ENCODE measurements at regions not wholly inside any gene's neighbourhood (a gene's known extent, or its start where the extent isn't known, plus 50 kb on each side); places are given as distances from the start of the nearest gene placed in this dataset.

- DNase-seq (ENCODE audit: low read depth), result no peak
These were observed 614.1 kb upstream of the CDH9 start for GRCh38 chr5:27652505-27652904.

GRCh38 chr5:27639005-27639612, 600.7 kb upstream of the CDH9 start:
- no peak for DNase-seq (ENCODE audit: low read depth)

- DNase-seq (ENCODE audit: low read depth), result no peak
These were observed 581.6 kb upstream of the CDH9 start for GRCh38 chr5:27619982-27620381.

- DNase-seq (ENCODE audit: low read depth), result no peak
These were observed 573.8 kb upstream of the CDH9 start for GRCh38 chr5:27612161-27612560.

GRCh38 chr5:27608992-27609391, 570.6 kb upstream of the CDH9 start:
- DNase-seq (ENCODE audit: low read depth), result no peak

GRCh38 chr5:27598576-27598975, 560.2 kb upstream of the CDH9 start:
- no peak for DNase-seq (ENCODE audit: low read depth)

- DNase-seq (ENCODE audit: low read depth), result no peak
These were observed 555.8 kb upstream of the CDH9 start for GRCh38 chr5:27594141-27594540.

- DNase-seq (ENCODE audit: low read depth), result no peak
These were observed 553.8 kb upstream of the CDH9 start for GRCh38 chr5:27592231-27592630.

- DNase-seq (ENCODE audit: low read depth), result no peak
These were observed 552.1 kb upstream of the CDH9 start for GRCh38 chr5:27590503-27590902.

GRCh38 chr5:27578279-27578678, 539.9 kb upstream of the CDH9 start:
- DNase-seq (ENCODE audit: low read depth), result no peak

GRCh38 chr5:27571681-27572080, 533.3 kb upstream of the CDH9 start:
- no peak for DNase-seq (ENCODE audit: low read depth)

GRCh38 chr5:27568811-27569210, 530.4 kb upstream of the CDH9 start:
- DNase-seq (ENCODE audit: low read depth), result no peak

GRCh38 chr5:27561408-27561807, 523.0 kb upstream of the CDH9 start:
- no peak for DNase-seq (ENCODE audit: low read depth)

- no peak for DNase-seq (ENCODE audit: low read depth)
These were observed 510.1 kb upstream of the CDH9 start for GRCh38 chr5:27548484-27548883.

GRCh38 chr5:27535031-27535557, 496.7 kb upstream of the CDH9 start:
- no peak for DNase-seq (ENCODE audit: low read depth)

GRCh38 chr5:27532305-27532704, 493.9 kb upstream of the CDH9 start:
- DNase-seq (ENCODE audit: low read depth), result no peak

GRCh38 chr5:27524515-27524914, 486.1 kb upstream of the CDH9 start:
- no peak for DNase-seq (ENCODE audit: low read depth)

GRCh38 chr5:27523629-27524028, 485.2 kb upstream of the CDH9 start:
- no peak for DNase-seq (ENCODE audit: low read depth)

- no peak for DNase-seq (ENCODE audit: low read depth)
These were observed 478.1 kb upstream of the CDH9 start for GRCh38 chr5:27516437-27516836.

- DNase-seq (ENCODE audit: low read depth), result no peak
These were observed 472.7 kb upstream of the CDH9 start for GRCh38 chr5:27511061-27511460.

GRCh38 chr5:27503813-27504212, 465.4 kb upstream of the CDH9 start:
- no peak for DNase-seq (ENCODE audit: low read depth)

- DNase-seq (ENCODE audit: low read depth), result no peak
These were observed 463.9 kb upstream of the CDH9 start for GRCh38 chr5:27502236-27502635.

GRCh38 chr5:27497491-27497890, 459.1 kb upstream of the CDH9 start:
- no peak for DNase-seq (ENCODE audit: low read depth)

- DNase-seq (ENCODE audit: low read depth), result no peak
These were observed 456.5 kb upstream of the CDH9 start for GRCh38 chr5:27494887-27495286.
